ENCODE measurements at regions not wholly inside any gene's neighbourhood (a gene's known extent, or its start where the extent isn't known, plus 50 kb on each side); places are given as distances from the start of the nearest gene placed in this dataset.

DNA sequence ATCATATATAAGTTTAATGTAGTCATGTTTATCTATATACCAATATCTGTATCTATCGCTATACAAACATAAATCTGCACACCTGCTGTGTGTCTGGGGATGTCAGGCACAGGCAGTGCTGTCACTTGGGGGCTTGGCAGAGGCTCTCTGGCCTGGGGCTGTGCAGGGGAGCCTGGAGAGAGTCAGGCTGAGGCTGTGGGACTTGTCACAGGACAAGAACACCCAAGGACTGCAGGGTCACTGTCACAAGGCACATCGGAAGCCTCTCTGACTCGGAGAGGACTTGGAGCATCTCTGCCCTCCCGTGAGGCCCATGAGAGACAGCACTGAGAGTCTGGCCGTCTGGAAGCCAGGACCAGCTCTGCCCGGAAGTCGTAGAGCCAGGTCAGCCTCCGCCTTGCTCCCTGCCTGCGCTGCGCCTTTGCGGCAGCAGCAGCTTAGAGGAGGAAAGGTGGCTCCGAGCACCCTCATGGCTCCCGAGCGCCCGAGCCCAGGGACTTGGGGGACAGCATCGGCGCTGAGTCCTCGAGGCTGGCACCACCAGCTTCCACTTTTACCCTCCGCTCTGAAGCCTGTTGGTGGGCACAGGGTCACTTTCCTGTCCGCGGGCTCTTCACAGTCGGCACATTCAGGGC, 280.3 kb downstream of the NDUFA10 start:
- Histone ChIP-seq H2AFZ (ENCODE audit: control insufficient read depth, low read depth, low read length) (no peak overlapping the region), H3K4me1 (ENCODE audit: control insufficient read depth, insufficient read depth, low read length) (no peaks in the 10 kb centered on the region), H3K27ac (ENCODE audit: control insufficient read depth, insufficient read depth) (no peak overlapping the region), H3K4me2 (ENCODE audit: control insufficient read depth, insufficient read depth) (no peak overlapping the region), H3K79me2 (ENCODE audit: control insufficient read depth, insufficient read depth, low read length) (no peaks in the 10 kb centered on the region), H3K36me3 (ENCODE audit: control insufficient read depth in 2 of 2, insufficient read depth in 2 of 2, low read length in 1 of 2) (no peaks in the 10 kb centered on the region), H4K20me1 (ENCODE audit: control insufficient read depth, insufficient read depth) (no peaks in the 10 kb centered on the region), H3K27me3 (replicated peaks in 1 of 2; ENCODE audit: control insufficient read depth in 2 of 2, insufficient read depth in 2 of 2, low read length in 1 of 2) (no peaks in the 10 kb centered on the region; a peak in 1 of 4 replicates), H3K4me3 (no peak overlapping the region), H3K9ac (ENCODE audit: control insufficient read depth, insufficient read depth, low read length) (no peak overlapping the region), H3K9me3 (replicated peaks; ENCODE audit: control insufficient read depth, insufficient read depth, low read length) (no peaks in the 10 kb centered on the region)
- DNase-seq (ENCODE audit: low read depth, low spot score) (no peak), ATAC-seq (no peak), FAIRE-seq (no peak)
- ChIA-PET CTCF (no interaction called here), RAD21 (ENCODE audit: unreplicated experiment) (no interaction called here), POLR2A (no interaction called here), SMC1A (ENCODE audit: uncharacterized antibody, unreplicated experiment) (no interaction called here)
- intact Hi-C loops (cut with micrococcal nuclease; ENCODE audit: unreplicated experiment) (no loop called here), in situ Hi-C loops (cut with MboI) (no loop called here)
- whole genome bisulfite sequencing (ENCODE audit: insufficient coverage, insufficient replicate concordance, low lambda C conversion rate, missing lambda C conversion rate), result 52% methylated on average over 22 of the region's 22 CpGs
- BruUV-seq (replicated peaks), result no TSS peak
- TF ChIP-seq SUZ12 (IDR thresholded peaks at IDR 0.05; ENCODE audit: unreplicated experiment) (no peak), ZNF207 (IDR thresholded peaks at IDR 0.05; ENCODE audit: borderline replicate concordance) (no peak), ASH2L (IDR thresholded peaks at IDR 0.05; ENCODE audit: borderline replicate concordance, low read depth) (no peak), CUX1 (IDR thresholded peaks at IDR 0.05; ENCODE audit: insufficient replicate concordance, low read depth, low read length) (no peak), SREBF2 (IDR thresholded peaks at IDR 0.05; ENCODE audit: low read length) (no peak), BCL11A (IDR thresholded peaks at IDR 0.05; ENCODE audit: low read depth, low read length) (no peak), RELB (IDR thresholded peaks at IDR 0.05; ENCODE audit: low read depth) (no peak), MTA2 (IDR thresholded peaks at IDR 0.05; ENCODE audit: low read depth) (no peak), TCF7 (IDR thresholded peaks at IDR 0.05; ENCODE audit: borderline replicate concordance) (no peak), SMC3 (IDR thresholded peaks at IDR 0.05; ENCODE audit: borderline replicate concordance, low read length) (no peak), JUNB (IDR thresholded peaks at IDR 0.05) (no peak), RCOR1 (conservative IDR thresholded peaks at IDR 0.05; ENCODE audit: low read depth, low read length) (no peak), SRF (IDR thresholded peaks at IDR 0.05; ENCODE audit: low read depth in 2 of 2, low read length in 2 of 2) (no peak), SPI1 (IDR thresholded peaks at IDR 0.05; ENCODE audit: borderline replicate concordance, insufficient read depth, low read depth, low read length) (no peak)
- TF ChIP-seq, protein P1, sequence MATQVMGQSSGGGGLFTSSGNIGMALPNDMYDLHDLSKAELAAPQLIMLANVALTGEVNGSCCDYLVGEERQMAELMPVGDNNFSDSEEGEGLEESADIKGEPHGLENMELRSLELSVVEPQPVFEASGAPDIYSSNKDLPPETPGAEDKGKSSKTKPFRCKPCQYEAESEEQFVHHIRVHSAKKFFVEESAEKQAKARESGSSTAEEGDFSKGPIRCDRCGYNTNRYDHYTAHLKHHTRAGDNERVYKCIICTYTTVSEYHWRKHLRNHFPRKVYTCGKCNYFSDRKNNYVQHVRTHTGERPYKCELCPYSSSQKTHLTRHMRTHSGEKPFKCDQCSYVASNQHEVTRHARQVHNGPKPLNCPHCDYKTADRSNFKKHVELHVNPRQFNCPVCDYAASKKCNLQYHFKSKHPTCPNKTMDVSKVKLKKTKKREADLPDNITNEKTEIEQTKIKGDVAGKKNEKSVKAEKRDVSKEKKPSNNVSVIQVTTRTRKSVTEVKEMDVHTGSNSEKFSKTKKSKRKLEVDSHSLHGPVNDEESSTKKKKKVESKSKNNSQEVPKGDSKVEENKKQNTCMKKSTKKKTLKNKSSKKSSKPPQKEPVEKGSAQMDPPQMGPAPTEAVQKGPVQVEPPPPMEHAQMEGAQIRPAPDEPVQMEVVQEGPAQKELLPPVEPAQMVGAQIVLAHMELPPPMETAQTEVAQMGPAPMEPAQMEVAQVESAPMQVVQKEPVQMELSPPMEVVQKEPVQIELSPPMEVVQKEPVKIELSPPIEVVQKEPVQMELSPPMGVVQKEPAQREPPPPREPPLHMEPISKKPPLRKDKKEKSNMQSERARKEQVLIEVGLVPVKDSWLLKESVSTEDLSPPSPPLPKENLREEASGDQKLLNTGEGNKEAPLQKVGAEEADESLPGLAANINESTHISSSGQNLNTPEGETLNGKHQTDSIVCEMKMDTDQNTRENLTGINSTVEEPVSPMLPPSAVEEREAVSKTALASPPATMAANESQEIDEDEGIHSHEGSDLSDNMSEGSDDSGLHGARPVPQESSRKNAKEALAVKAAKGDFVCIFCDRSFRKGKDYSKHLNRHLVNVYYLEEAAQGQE (IDR thresholded peaks at IDR 0.05; ENCODE audit: low read depth, low read length), result no peak

Measured in GM12878 (cell line).